GM23338 (cell line): ENCODE measurements at regions not wholly inside any gene's neighbourhood (a gene's known extent, or its start where the extent isn't known, plus 50 kb on each side); places are given as distances from the start of the nearest gene placed in this dataset.

Experiments used
- ATAC-seq: fragments of 200-7000 bp; cut with Tn5 transposase; 3 replicates; pipeline ENCODE4 v1.9.1; 2020
- DNase-seq: peaks from one replicate; pipeline ENCODE4 v3.0.0-alpha.2; 2015; ENCODE audit warnings: low spot score
- H2AFZ ChIP-seq: fragments of 200-600 bp; sonication (generic); 2 replicates; pipeline ENCODE4 v1.8.0; 2016; ENCODE audit warnings: antibody characterized with exemption, mild to moderate bottlenecking, moderate library complexity
- H3F3A ChIP-seq: fragments of 200-600 bp; sonication (generic); replicated peaks from 2 replicates; pipeline ENCODE4 v1.8.0; 2017; ENCODE audit warnings: antibody characterized with exemption, mixed run types, low read depth
- H3K27ac ChIP-seq: fragments of 200-600 bp; sonication (generic); 2 replicates; pipeline ENCODE4 v1.6.1; 2016; ENCODE audit warnings: low read depth
- H3K27me3 ChIP-seq: fragments of 200-600 bp; sonication (generic); 2 replicates; pipeline ENCODE4 v1.8.0; 2016; ENCODE audit warnings: mild to moderate bottlenecking, mixed run types, moderate library complexity; ENCODE audit not compliant: insufficient read depth
- H3K36me3 ChIP-seq: fragments of 200-600 bp; sonication (generic); 2 replicates; pipeline ENCODE4 v1.8.0; 2016; ENCODE audit warnings: mild to moderate bottlenecking; ENCODE audit not compliant: insufficient read depth
- H3K4me1 ChIP-seq: fragments of 200-600 bp; sonication (generic); 2 replicates; pipeline ENCODE4 v1.8.0; 2016; ENCODE audit warnings: mild to moderate bottlenecking, moderate library complexity; ENCODE audit not compliant: insufficient read depth
- H3K4me2 ChIP-seq: fragments of 200-600 bp; sonication (generic); 2 replicates; pipeline ENCODE4 v1.7.1; 2017; ENCODE audit warnings: mixed run types
- H3K4me3 ChIP-seq: fragments of 200-600 bp; sonication (generic); 2 replicates; pipeline ENCODE4 v1.6.1; 2016; ENCODE audit warnings: mixed run types
- H3K79me2 ChIP-seq: fragments of 200-600 bp; sonication (generic); replicated peaks from 2 replicates; pipeline ENCODE4 v1.8.0; 2017; ENCODE audit warnings: mild to moderate bottlenecking; ENCODE audit not compliant: insufficient read depth
- H3K9me2 ChIP-seq: fragments of 200-600 bp; sonication (generic); 2 replicates; pipeline ENCODE4 v1.8.0; 2017; ENCODE audit not compliant: insufficient read depth
- H4K20me1 ChIP-seq: fragments of 200-600 bp; sonication (generic); replicated peaks from 2 replicates; pipeline ENCODE4 v1.8.0; 2017; ENCODE audit warnings: mild to moderate bottlenecking; ENCODE audit not compliant: insufficient read depth
- H3K27ac Mint-ChIP-seq: 2 replicates; pipeline ENCODE4 v1.8.0; 2020; ENCODE audit warnings: inconsistent platforms, mild to moderate bottlenecking, moderate library complexity, mixed read lengths
- H3K27me3 Mint-ChIP-seq: 3 replicates; pipeline ENCODE4 v1.8.0; 2022; ENCODE audit warnings: low read depth, mild to moderate bottlenecking, moderate library complexity, mixed read lengths, inconsistent platforms; ENCODE audit not compliant: insufficient read depth, poor library complexity
- H3K36me3 Mint-ChIP-seq: 3 replicates; pipeline ENCODE4 v1.8.0; 2021; ENCODE audit warnings: low read depth, mild to moderate bottlenecking, inconsistent platforms, moderate library complexity, mixed read lengths
- H3K4me1 Mint-ChIP-seq: 3 replicates; pipeline ENCODE4 v1.8.0; 2020; ENCODE audit warnings: mild to moderate bottlenecking, inconsistent platforms, mixed read lengths
- H3K4me3 Mint-ChIP-seq: 3 replicates; pipeline ENCODE4 v1.8.0; 2021; ENCODE audit warnings: moderate library complexity, mild to moderate bottlenecking, inconsistent platforms, mixed read lengths
- H3K9me3 Mint-ChIP-seq: 3 replicates; pipeline ENCODE4 v1.8.0; 2020; ENCODE audit warnings: moderate library complexity, mild to moderate bottlenecking, inconsistent platforms, mixed read lengths
- CREB1 ChIP-seq: fragments of 250-450 bp; sonication (Bioruptor Pico); IDR thresholded peaks from 2 replicates; pipeline ENCODE4 v1.5.0; 2020; ENCODE audit warnings: low read depth, mild to moderate bottlenecking, moderate library complexity
- CTCF ChIP-seq, 2 experiments: fragments of 200-600 bp in 1 of 2; sonication (generic) in 1 of 2; conservative IDR thresholded peaks; 2 replicates each; pipeline versions ENCODE4 v1.5.1 to v1.6.1; 2016 to 2017; ENCODE audit warnings: antibody characterized with exemption in 2 of 2, low read depth in 2 of 2, mild to moderate bottlenecking in 2 of 2, moderate library complexity in 1 of 2
- ETS1 ChIP-seq: IDR thresholded peaks from 2 replicates; pipeline ENCODE4 v1.6.1; 2016; ENCODE audit warnings: antibody characterized with exemption
- EZH2 ChIP-seq: fragments of 200-600 bp; sonication (generic); IDR thresholded peaks from one replicate; pipeline ENCODE4 v1.8.0; 2017; ENCODE audit warnings: antibody characterized with exemption, mild to moderate bottlenecking, low read depth; ENCODE audit not compliant: unreplicated experiment
- EZH2phosphoT487 ChIP-seq: fragments of 200-600 bp; sonication (generic); IDR thresholded peaks from one replicate; pipeline ENCODE4 v1.8.1; 2018; ENCODE audit warnings: antibody characterized with exemption; ENCODE audit not compliant: unreplicated experiment
- JUNB ChIP-seq: IDR thresholded peaks from one replicate; pipeline ENCODE4 v1.6.1; 2016; ENCODE audit warnings: antibody characterized with exemption; ENCODE audit not compliant: unreplicated experiment
- NANOG ChIP-seq: IDR thresholded peaks from 2 replicates; pipeline ENCODE4 v1.6.1; 2016; ENCODE audit warnings: antibody characterized with exemption, borderline replicate concordance
- POLR2AphosphoS5 ChIP-seq: IDR thresholded peaks from 2 replicates; pipeline ENCODE4 v1.6.1; 2016; ENCODE audit warnings: antibody characterized with exemption, low read depth
- REST ChIP-seq: IDR thresholded peaks from one replicate; pipeline ENCODE4 v1.6.1; 2018; ENCODE audit warnings: antibody characterized with exemption; ENCODE audit not compliant: unreplicated experiment
- STAT1 ChIP-seq: IDR thresholded peaks from one replicate; pipeline ENCODE4 v1.6.1; 2016; ENCODE audit warnings: antibody characterized with exemption; ENCODE audit not compliant: unreplicated experiment
- ZNF114 ChIP-seq: fragments of 250-450 bp; sonication (Bioruptor Pico); IDR thresholded peaks from 2 replicates; pipeline ENCODE4 v1.5.0; 2020; ENCODE audit warnings: mild to moderate bottlenecking, moderate library complexity
- ZNF331 ChIP-seq: fragments of 250-450 bp; sonication (Bioruptor Pico); IDR thresholded peaks from 2 replicates; pipeline ENCODE4 v1.5.0; 2020; ENCODE audit warnings: low read depth, mild to moderate bottlenecking, moderate library complexity
- TF ChIP-seq, protein P1 (sequence below): fragments of 250-450 bp; sonication (Bioruptor Pico); IDR thresholded peaks from 2 replicates; pipeline ENCODE4 v1.5.0; 2020; ENCODE audit warnings: mild to moderate bottlenecking, moderate library complexity

DNA sequence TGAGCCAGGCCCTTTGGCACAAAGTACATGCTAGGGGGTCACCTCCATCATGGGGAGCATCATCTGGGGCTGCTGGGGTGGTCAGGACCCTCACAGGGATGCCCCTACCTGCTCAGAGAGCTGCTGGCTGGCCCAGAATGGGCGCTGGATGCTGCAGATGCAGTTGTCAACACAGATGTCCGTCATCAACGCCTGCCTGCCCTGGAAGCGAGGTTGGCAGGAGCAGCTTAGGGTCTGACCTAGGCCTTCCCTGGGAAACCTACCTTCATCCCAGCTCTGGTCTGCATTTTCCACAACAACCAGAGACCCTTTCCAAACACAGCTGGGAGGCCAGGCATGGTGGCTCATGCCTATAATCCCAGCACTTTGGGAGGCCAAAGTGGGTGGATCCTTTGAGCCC, 88.0 kb downstream of the EDN3 start:
- Histone ChIP-seq H2AFZ (no peak overlapping the region), H3K79me2 (no peaks in the 10 kb centered on the region), H3F3A (no peaks in the 10 kb centered on the region), H3K4me3 (no peak overlapping the region), H4K20me1 (no peaks in the 10 kb centered on the region), H3K27me3 (no peaks in the 10 kb centered on the region), H3K9me2 (no peaks in the 10 kb centered on the region), H3K4me2 (no peak overlapping the region), H3K36me3 (no peaks in the 10 kb centered on the region), H3K4me1 (0 out of 2 replicates have a peak, but pooled peaks cover 6% of the 10 kb centered on the region), H3K27ac (no peak overlapping the region)
- Mint-ChIP-seq H3K4me1 (peaks cover 12% of the 10 kb centered on the region; the same call in 2 of the 3 replicates), H3K36me3 (no peaks in the 10 kb centered on the region; the same call in 2 of the 3 replicates), H3K27me3 (peaks cover 14% of the 10 kb centered on the region), H3K27ac (no peak overlapping the region), H3K9me3 (no peaks in the 10 kb centered on the region; the same call in 1 of the 3 replicates), H3K4me3 (no peak overlapping the region)
- ATAC-seq (no peak), DNase-seq (no peak)
- TF ChIP-seq NANOG (no peak), ETS1 (no peak), POLR2AphosphoS5 (no peak), ZNF331 (CRISPR knock-in tag) (no peak), CTCF (conservative IDR thresholded peaks at IDR 0.05; ENCODE audit: low read depth in 2 of 2) (no peak), JUNB (no peak), STAT1 (no peak), REST (no peak), ZNF114 (CRISPR knock-in tag) (no peak), CREB1 (CRISPR knock-in tag) (no peak), EZH2 (no peak), EZH2phosphoT487 (no peak)
- TF ChIP-seq, protein P1, sequence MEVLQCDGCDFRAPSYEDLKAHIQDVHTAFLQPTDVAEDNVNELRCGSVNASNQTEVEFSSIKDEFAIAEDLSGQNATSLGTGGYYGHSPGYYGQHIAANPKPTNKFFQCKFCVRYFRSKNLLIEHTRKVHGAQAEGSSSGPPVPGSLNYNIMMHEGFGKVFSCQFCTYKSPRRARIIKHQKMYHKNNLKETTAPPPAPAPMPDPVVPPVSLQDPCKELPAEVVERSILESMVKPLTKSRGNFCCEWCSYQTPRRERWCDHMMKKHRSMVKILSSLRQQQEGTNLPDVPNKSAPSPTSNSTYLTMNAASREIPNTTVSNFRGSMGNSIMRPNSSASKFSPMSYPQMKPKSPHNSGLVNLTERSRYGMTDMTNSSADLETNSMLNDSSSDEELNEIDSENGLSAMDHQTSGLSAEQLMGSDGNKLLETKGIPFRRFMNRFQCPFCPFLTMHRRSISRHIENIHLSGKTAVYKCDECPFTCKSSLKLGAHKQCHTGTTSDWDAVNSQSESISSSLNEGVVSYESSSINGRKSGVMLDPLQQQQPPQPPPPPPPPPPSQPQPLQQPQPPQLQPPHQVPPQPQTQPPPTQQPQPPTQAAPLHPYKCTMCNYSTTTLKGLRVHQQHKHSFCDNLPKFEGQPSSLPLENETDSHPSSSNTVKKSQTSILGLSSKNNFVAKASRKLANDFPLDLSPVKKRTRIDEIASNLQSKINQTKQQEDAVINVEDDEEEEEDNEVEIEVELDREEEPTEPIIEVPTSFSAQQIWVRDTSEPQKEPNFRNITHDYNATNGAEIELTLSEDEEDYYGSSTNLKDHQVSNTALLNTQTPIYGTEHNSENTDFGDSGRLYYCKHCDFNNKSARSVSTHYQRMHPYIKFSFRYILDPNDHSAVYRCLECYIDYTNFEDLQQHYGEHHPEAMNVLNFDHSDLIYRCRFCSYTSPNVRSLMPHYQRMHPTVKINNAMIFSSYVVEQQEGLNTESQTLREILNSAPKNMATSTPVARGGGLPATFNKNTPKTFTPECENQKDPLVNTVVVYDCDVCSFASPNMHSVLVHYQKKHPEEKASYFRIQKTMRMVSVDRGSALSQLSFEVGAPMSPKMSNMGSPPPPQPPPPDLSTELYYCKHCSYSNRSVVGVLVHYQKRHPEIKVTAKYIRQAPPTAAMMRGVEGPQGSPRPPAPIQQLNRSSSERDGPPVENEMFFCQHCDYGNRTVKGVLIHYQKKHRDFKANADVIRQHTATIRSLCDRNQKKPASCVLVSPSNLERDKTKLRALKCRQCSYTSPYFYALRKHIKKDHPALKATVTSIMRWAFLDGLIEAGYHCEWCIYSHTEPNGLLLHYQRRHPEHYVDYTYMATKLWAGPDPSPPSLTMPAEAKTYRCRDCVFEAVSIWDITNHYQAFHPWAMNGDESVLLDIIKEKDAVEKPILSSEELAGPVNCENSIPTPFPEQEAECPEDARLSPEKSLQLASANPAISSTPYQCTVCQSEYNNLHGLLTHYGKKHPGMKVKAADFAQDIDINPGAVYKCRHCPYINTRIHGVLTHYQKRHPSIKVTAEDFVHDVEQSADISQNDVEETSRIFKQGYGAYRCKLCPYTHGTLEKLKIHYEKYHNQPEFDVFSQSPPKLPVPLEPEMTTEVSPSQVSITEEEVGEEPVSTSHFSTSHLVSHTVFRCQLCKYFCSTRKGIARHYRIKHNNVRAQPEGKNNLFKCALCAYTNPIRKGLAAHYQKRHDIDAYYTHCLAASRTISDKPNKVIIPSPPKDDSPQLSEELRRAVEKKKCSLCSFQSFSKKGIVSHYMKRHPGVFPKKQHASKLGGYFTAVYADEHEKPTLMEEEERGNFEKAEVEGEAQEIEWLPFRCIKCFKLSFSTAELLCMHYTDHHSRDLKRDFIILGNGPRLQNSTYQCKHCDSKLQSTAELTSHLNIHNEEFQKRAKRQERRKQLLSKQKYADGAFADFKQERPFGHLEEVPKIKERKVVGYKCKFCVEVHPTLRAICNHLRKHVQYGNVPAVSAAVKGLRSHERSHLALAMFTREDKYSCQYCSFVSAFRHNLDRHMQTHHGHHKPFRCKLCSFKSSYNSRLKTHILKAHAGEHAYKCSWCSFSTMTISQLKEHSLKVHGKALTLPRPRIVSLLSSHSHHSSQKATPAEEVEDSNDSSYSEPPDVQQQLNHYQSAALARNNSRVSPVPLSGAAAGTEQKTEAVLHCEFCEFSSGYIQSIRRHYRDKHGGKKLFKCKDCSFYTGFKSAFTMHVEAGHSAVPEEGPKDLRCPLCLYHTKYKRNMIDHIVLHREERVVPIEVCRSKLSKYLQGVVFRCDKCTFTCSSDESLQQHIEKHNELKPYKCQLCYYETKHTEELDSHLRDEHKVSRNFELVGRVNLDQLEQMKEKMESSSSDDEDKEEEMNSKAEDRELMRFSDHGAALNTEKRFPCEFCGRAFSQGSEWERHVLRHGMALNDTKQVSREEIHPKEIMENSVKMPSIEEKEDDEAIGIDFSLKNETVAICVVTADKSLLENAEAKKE (CRISPR knock-in tag) = no peak
